Endodermal cell (in vitro differentiated cells): ENCODE measurements at regions not wholly inside any gene's neighbourhood (a gene's known extent, or its start where the extent isn't known, plus 50 kb on each side); places are given as distances from the start of the nearest gene placed in this dataset.

Experiments used
- DNase-seq: peaks from one replicate; pipeline ENCODE4 v3.0.0-alpha.2; 2017
- H3K27ac ChIP-seq: 2 replicates; pipeline ENCODE4 v1.5.1; 2013; ENCODE audit warnings: mild to moderate bottlenecking, low read depth, low read length, moderate library complexity
- H3K27me3 ChIP-seq: 2 replicates; pipeline ENCODE4 v1.6.1; 2013; ENCODE audit warnings: mild to moderate bottlenecking, low read length, moderate library complexity; ENCODE audit not compliant: insufficient read depth, control insufficient read depth, poor library complexity, severe bottlenecking
- H3K36me3 ChIP-seq: 2 replicates; pipeline ENCODE4 v1.7.0; 2013; ENCODE audit warnings: mild to moderate bottlenecking, low read length, moderate library complexity; ENCODE audit not compliant: control insufficient read depth, insufficient read depth
- H3K4me1 ChIP-seq: one replicate; pipeline ENCODE4 v1.7.0; 2013; ENCODE audit warnings: low read length; ENCODE audit not compliant: control insufficient read depth, insufficient read depth
- H3K4me3 ChIP-seq: 2 replicates; pipeline ENCODE4 v1.5.1; 2013; ENCODE audit warnings: mild to moderate bottlenecking, low read length, moderate library complexity
- H3K9ac ChIP-seq: 2 replicates; pipeline ENCODE4 v1.6.1; 2013; ENCODE audit warnings: mild to moderate bottlenecking, low read length, moderate library complexity; ENCODE audit not compliant: poor library complexity, severe bottlenecking; ENCODE audit errors: extremely low read depth
- H3K9me3 ChIP-seq: 2 replicates; pipeline ENCODE4 v1.6.1; 2013; ENCODE audit warnings: mild to moderate bottlenecking, low read length, moderate library complexity; ENCODE audit not compliant: control insufficient read depth
- H3K27ac Mint-ChIP-seq: 2 replicates; pipeline ENCODE4 v1.8.0; 2020; ENCODE audit warnings: mixed read lengths
- H3K27me3 Mint-ChIP-seq: 2 replicates; pipeline ENCODE4 v1.8.0; 2021; ENCODE audit warnings: mild to moderate bottlenecking, mixed read lengths; ENCODE audit not compliant: insufficient read depth
- H3K36me3 Mint-ChIP-seq: 2 replicates; pipeline ENCODE4 v1.8.0; 2020; ENCODE audit warnings: low read depth, mixed read lengths
- H3K4me1 Mint-ChIP-seq: 2 replicates; pipeline ENCODE4 v1.8.0; 2020; ENCODE audit warnings: mixed read lengths
- H3K4me3 Mint-ChIP-seq: 2 replicates; pipeline ENCODE4 v1.8.0; 2020; ENCODE audit warnings: mild to moderate bottlenecking, moderate library complexity, mixed read lengths
- H3K9me3 Mint-ChIP-seq: 2 replicates; pipeline ENCODE4 v1.8.0; 2020; ENCODE audit warnings: mild to moderate bottlenecking, mixed read lengths
- CTCF ChIP-seq: fragments of 200-600 bp; sonication (generic); conservative IDR thresholded peaks from 2 replicates; pipeline ENCODE4 v1.5.0; 2021; ENCODE audit warnings: antibody characterized with exemption, mild to moderate bottlenecking
- WGBS, 2 experiments: methylation state at CpG; one replicate each; pipeline versions ENCODE4 v1.1.5 to v1.1.7; 2013; ENCODE audit warnings: missing lambda C conversion rate in 2 of 2, mixed read lengths in 1 of 2; ENCODE audit not compliant: insufficient coverage in 1 of 2, insufficient read length in 1 of 2; 5-methylcytosine and 5-hydroxymethylcytosine counted together

- Mint-ChIP-seq H3K27ac (no peak overlapping the region), H3K27me3 (no peaks in the 10 kb centered on the region), H3K9me3 (no peaks in the 10 kb centered on the region), H3K4me3 (no peak overlapping the region), H3K4me1 (peaks cover 41% of the 10 kb centered on the region), H3K36me3 (no peaks in the 10 kb centered on the region)
- H3K4me1 ChIP-seq = peaks cover 4% of the 10 kb centered on the region
- no peaks in the 10 kb centered on the region for H3K36me3 ChIP-seq
- no peak for TF ChIP-seq CTCF
- H3K9me3 ChIP-seq = no peaks in the 10 kb centered on the region
- no peak overlapping the region for H3K9ac ChIP-seq
- no peak overlapping the region for H3K4me3 ChIP-seq
- no peak overlapping the region for H3K27ac ChIP-seq
- no peaks in the 10 kb centered on the region for H3K27me3 ChIP-seq
- WGBS, 2 experiments = 86 to 100% methylated on average over 1 to 2 of the region's 2 CpGs
- no peak for DNase-seq
These were observed 507.4 kb downstream of the METTL15 start for GRCh38 chr11:28615542-28615941.

- no peak overlapping the region for H3K27ac ChIP-seq
- 77 to 80% methylated on average over 4 to 12 of the region's 12 CpGs for WGBS, 2 experiments
- H3K9me3 Mint-ChIP-seq = no peaks in the 10 kb centered on the region
- H3K4me1 ChIP-seq = no peaks in the 10 kb centered on the region
- peaks cover 5% of the 10 kb centered on the region for H3K4me1 Mint-ChIP-seq
- H3K36me3 Mint-ChIP-seq = no peaks in the 10 kb centered on the region
- H3K27me3 ChIP-seq = peaks cover 16% of the 10 kb centered on the region
- no peaks in the 10 kb centered on the region for H3K9me3 ChIP-seq
- H3K9ac ChIP-seq = no peak overlapping the region
- H3K36me3 ChIP-seq = no peaks in the 10 kb centered on the region
- H3K4me3 Mint-ChIP-seq = no peak overlapping the region
- peak; percentile 63 for DNase-seq
- H3K27me3 Mint-ChIP-seq = peaks cover 12% of the 10 kb centered on the region
- no peak overlapping the region for H3K4me3 ChIP-seq
- H3K27ac Mint-ChIP-seq = no peak overlapping the region
- TF ChIP-seq CTCF = no peak
These were observed 498.7 kb downstream of the METTL15 start for GRCh38 chr11:28606930-28607329.

GRCh38 chr11:28599656-28600055 is 491.5 kb downstream of the METTL15 start:
- Histone ChIP-seq H3K9ac (no peak overlapping the region), H3K9me3 (no peaks in the 10 kb centered on the region), H3K4me1 (no peaks in the 10 kb centered on the region), H3K36me3 (no peaks in the 10 kb centered on the region), H3K4me3 (no peak overlapping the region), H3K27me3 (peaks cover 6% of the 10 kb centered on the region), H3K27ac (no peak overlapping the region)
- 92% methylated on average over 1 of the region's 2 CpGs; no CpG with 5 or more reads in 1 of the 2 experiments for WGBS, 2 experiments
- H3K4me1 Mint-ChIP-seq = peaks cover 5% of the 10 kb centered on the region
- H3K27me3 Mint-ChIP-seq = peaks cover 11% of the 10 kb centered on the region
- H3K4me3 Mint-ChIP-seq = no peak overlapping the region
- no peak overlapping the region for H3K27ac Mint-ChIP-seq
- H3K36me3 Mint-ChIP-seq = no peaks in the 10 kb centered on the region
- no peak for DNase-seq
- no peak for TF ChIP-seq CTCF
- H3K9me3 Mint-ChIP-seq = no peaks in the 10 kb centered on the region
